DMS 273 (cell line): ENCODE measurements at regions not wholly inside any gene's neighbourhood (a gene's known extent, or its start where the extent isn't known, plus 50 kb on each side); places are given as distances from the start of the nearest gene placed in this dataset.
"Not testable (repeated sequence)": the region's sequence is repeated elsewhere in the genome, so short reads cannot be mapped to it uniquely, and the experiment has no call there.

Experiments
- DNase-seq: peaks from one replicate; lab custom pipeline; 2025; ENCODE audit not compliant: unreplicated experiment; lab: John Stamatoyannopoulos, UW

- DNase-seq: peak; percentile 59
Observed at GRCh38 chr7:114364151-114364550, 50.5 kb upstream of the FOXP2 start.

GRCh38 chr7:114363292-114363691 is 51.3 kb upstream of the FOXP2 start:
- DNase-seq: no peak

GRCh38 chr7:114358911-114359310 is 55.7 kb upstream of the FOXP2 start:
- no peak for DNase-seq

GRCh38 chr7:114356133-114356532 is 58.5 kb upstream of the FOXP2 start:
- no peak for DNase-seq

GRCh38 chr7:114354306-114354705 is 60.3 kb upstream of the FOXP2 start:
- DNase-seq: peak; percentile 11

GRCh38 chr7:114345494-114345893 is 69.1 kb upstream of the FOXP2 start:
- no peak for DNase-seq

- DNase-seq: no peak
Observed at GRCh38 chr7:114343949-114344708, 70.5 kb upstream of the FOXP2 start.

GRCh38 chr7:114342431-114343179 is 72.0 kb upstream of the FOXP2 start:
- no peak for DNase-seq

- no peak for DNase-seq
Observed at GRCh38 chr7:114341648-114342047, 73.0 kb upstream of the FOXP2 start.

- no peak for DNase-seq
Observed at GRCh38 chr7:114334989-114335388, 79.6 kb upstream of the FOXP2 start.

GRCh38 chr7:114329458-114329857 is 85.2 kb upstream of the FOXP2 start:
- DNase-seq: not testable (repeated sequence)

- no peak for DNase-seq
Observed at GRCh38 chr7:114317450-114318098, 97.0 kb upstream of the FOXP2 start.

GRCh38 chr7:114312649-114313048 is 102.0 kb upstream of the FOXP2 start:
- no peak for DNase-seq

- DNase-seq: peak; percentile 32
Observed at GRCh38 chr7:114310345-114311110, 104.1 kb upstream of the FOXP2 start.

GRCh38 chr7:114309729-114310128 is 104.9 kb upstream of the FOXP2 start:
- no peak for DNase-seq

- DNase-seq: no peak
Observed at GRCh38 chr7:114303301-114303700, 111.3 kb upstream of the FOXP2 start.

GRCh38 chr7:114302858-114303257 is 111.8 kb upstream of the FOXP2 start:
- DNase-seq: no peak

GRCh38 chr7:114298011-114298410 is 116.6 kb upstream of the FOXP2 start:
- DNase-seq: no peak

GRCh38 chr7:114297121-114297520 is 117.5 kb upstream of the FOXP2 start:
- DNase-seq: no peak

- no peak for DNase-seq
Observed at GRCh38 chr7:114295522-114295921, 119.1 kb upstream of the FOXP2 start.

GRCh38 chr7:114294036-114294435 is 120.6 kb upstream of the FOXP2 start:
- DNase-seq: no peak
